Medulla oblongata (tissue), 1 donor: ENCODE measurements at regions not wholly inside any gene's neighbourhood (a gene's known extent, or its start where the extent isn't known, plus 50 kb on each side); places are given as distances from the start of the nearest gene placed in this dataset.

Experiments used
- DNase-seq: peaks from one replicate; pipeline ENCODE4 v3.0.0-alpha.2; 2015; ENCODE audit errors: extremely low spot score

GRCh38 chr14:82438436-82438835, 904.8 kb upstream of the SEL1L start:
- no peak for DNase-seq

- no peak for DNase-seq
These were observed 907.6 kb upstream of the SEL1L start for GRCh38 chr14:82441270-82441669.

GRCh38 chr14:82445810-82446570, 912.3 kb upstream of the SEL1L start:
- DNase-seq, result no peak

GRCh38 chr14:82447586-82447985, 913.9 kb upstream of the SEL1L start:
- DNase-seq, result no peak

- no peak for DNase-seq
These were observed 916.3 kb upstream of the SEL1L start for GRCh38 chr14:82449926-82450468.

- no peak for DNase-seq
These were observed 918.0 kb upstream of the SEL1L start for GRCh38 chr14:82451675-82452074.

- no peak for DNase-seq
These were observed 948.7 kb upstream of the SEL1L start for GRCh38 chr14:82482345-82482744.

GRCh38 chr14:82488473-82488872, 954.8 kb upstream of the SEL1L start:
- no peak for DNase-seq

- no peak for DNase-seq
These were observed 956.7 kb upstream of the SEL1L start for GRCh38 chr14:82490397-82490796.

GRCh38 chr14:82492157-82492556, 958.5 kb upstream of the SEL1L start:
- DNase-seq, result no peak

GRCh38 chr14:82500222-82500621, 966.6 kb upstream of the SEL1L start:
- no peak for DNase-seq

GRCh38 chr14:82501554-82501953, 967.9 kb upstream of the SEL1L start:
- no peak for DNase-seq

GRCh38 chr14:82502043-82502442, 968.4 kb upstream of the SEL1L start:
- no peak for DNase-seq

- no peak for DNase-seq
These were observed 971.2 kb upstream of the SEL1L start for GRCh38 chr14:82504894-82505293.

- no peak for DNase-seq
These were observed 976.4 kb upstream of the SEL1L start for GRCh38 chr14:82510007-82510406.

- no peak for DNase-seq
These were observed 977.7 kb upstream of the SEL1L start for GRCh38 chr14:82511399-82511798.

GRCh38 chr14:82520765-82521164, 987.1 kb upstream of the SEL1L start:
- DNase-seq, result no peak

- DNase-seq, result no peak
These were observed 987.5 kb upstream of the SEL1L start for GRCh38 chr14:82521191-82521590.

- no peak for DNase-seq
These were observed 994.4 kb upstream of the SEL1L start for GRCh38 chr14:82528016-82528415.

GRCh38 chr14:82533351-82533750, 999.7 kb upstream of the SEL1L start:
- no peak for DNase-seq

GRCh38 chr14:82536566-82536965, 1002.9 kb upstream of the SEL1L start:
- DNase-seq, result no peak

- DNase-seq, result no peak
These were observed 1004.2 kb upstream of the SEL1L start for GRCh38 chr14:82537831-82538230.

GRCh38 chr14:82546401-82546800, 1012.7 kb upstream of the SEL1L start:
- no peak for DNase-seq
